GM21515 (cell line): ENCODE measurements at regions not wholly inside any gene's neighbourhood (a gene's known extent, or its start where the extent isn't known, plus 50 kb on each side); places are given as distances from the start of the nearest gene placed in this dataset.

Experiments
- ATAC-seq: cut with Tn5 transposase; IDR thresholded peaks from one replicate; pipeline ENCODE4 v1.9.1; 2021; ENCODE audit not compliant: unreplicated experiment

GRCh38 chr7:95718577-95719410 is 53.6 kb upstream of the DYNC1I1 start:
- no peak for ATAC-seq

GRCh38 chr7:95716357-95717122 is 55.8 kb upstream of the DYNC1I1 start:
- ATAC-seq = no peak

GRCh38 chr7:95715274-95715673 is 57.1 kb upstream of the DYNC1I1 start:
- peak; percentile 62 for ATAC-seq

- ATAC-seq = no peak
Observed at GRCh38 chr7:95710711-95711110, 61.6 kb upstream of the DYNC1I1 start.

GRCh38 chr7:95700917-95701316 is 71.4 kb upstream of the DYNC1I1 start:
- ATAC-seq = no peak

GRCh38 chr7:95694334-95694733 is 78.0 kb upstream of the DYNC1I1 start:
- ATAC-seq = no peak

- no peak for ATAC-seq
Observed at GRCh38 chr7:95693551-95694333, 78.6 kb upstream of the DYNC1I1 start.

GRCh38 chr7:95691464-95691863 is 80.9 kb upstream of the DYNC1I1 start:
- ATAC-seq = no peak

GRCh38 chr7:95690367-95690947 is 81.9 kb upstream of the DYNC1I1 start:
- peak; percentile 73 for ATAC-seq

- ATAC-seq = no peak
Observed at GRCh38 chr7:95688931-95689495, 83.3 kb upstream of the DYNC1I1 start.

- ATAC-seq = no peak
Observed at GRCh38 chr7:95687759-95688343, 84.5 kb upstream of the DYNC1I1 start.

GRCh38 chr7:95686109-95686508 is 86.2 kb upstream of the DYNC1I1 start:
- no peak for ATAC-seq

GRCh38 chr7:95684505-95684904 is 87.8 kb upstream of the DYNC1I1 start:
- ATAC-seq = no peak

GRCh38 chr7:95684037-95684436 is 87.7 kb upstream of the PDK4 start:
- no peak for ATAC-seq

- ATAC-seq = no peak
Observed at GRCh38 chr7:95682913-95683312, 86.6 kb upstream of the PDK4 start.

- ATAC-seq = no peak
Observed at GRCh38 chr7:95676691-95677090, 80.4 kb upstream of the PDK4 start.

GRCh38 chr7:95675632-95676031 is 79.3 kb upstream of the PDK4 start:
- no peak for ATAC-seq

- ATAC-seq = no peak
Observed at GRCh38 chr7:95675016-95675415, 78.7 kb upstream of the PDK4 start.

GRCh38 chr7:95674101-95674500 is 77.8 kb upstream of the PDK4 start:
- no peak for ATAC-seq

GRCh38 chr7:95672434-95672833 is 76.1 kb upstream of the PDK4 start:
- no peak for ATAC-seq
